Activated naive CD4-positive, alpha-beta T cell treated with anti-CD3 and anti-CD28 coated beads for 36 hours (primary cell): ENCODE measurements at regions not wholly inside any gene's neighbourhood (a gene's known extent, or its start where the extent isn't known, plus 50 kb on each side); places are given as distances from the start of the nearest gene placed in this dataset.

Source experiments
- CTCF ChIA-PET: fragments of 350-600 bp; sonication (Branson Sonifier 250); formaldehyde crosslinking; loops from one replicate; lab custom pipeline; 2021; ENCODE audit warnings: antibody characterized with exemption; lab: Charles Lee
- DNase-seq: peaks from one replicate; pipeline ENCODE4 v3.0.0-alpha.2; 2020
- H3K27ac Mint-ChIP-seq: one replicate; pipeline ENCODE4 v1.8.0; 2021; ENCODE audit warnings: mild to moderate bottlenecking, mixed read lengths
- H3K27me3 Mint-ChIP-seq: one replicate; pipeline ENCODE4 v1.8.0; 2021; ENCODE audit warnings: low read depth, mixed read lengths
- H3K36me3 Mint-ChIP-seq: one replicate; pipeline ENCODE4 v1.8.0; 2021; ENCODE audit warnings: low read depth, mixed read lengths
- H3K4me1 Mint-ChIP-seq: one replicate; pipeline ENCODE4 v1.8.0; 2021; ENCODE audit warnings: low read depth, mixed read lengths
- H3K4me3 Mint-ChIP-seq: one replicate; pipeline ENCODE4 v1.8.0; 2021; ENCODE audit warnings: mild to moderate bottlenecking, moderate library complexity, mixed read lengths
- H3K9me3 Mint-ChIP-seq: one replicate; pipeline ENCODE4 v1.8.0; 2021; ENCODE audit warnings: mixed read lengths
- intact Hi-C: fragments of 100-400 bp; cut with micrococcal nuclease; formaldehyde crosslinking; loops from one replicate; pipeline ENCODE4 v1.15.1; 2023

DNA sequence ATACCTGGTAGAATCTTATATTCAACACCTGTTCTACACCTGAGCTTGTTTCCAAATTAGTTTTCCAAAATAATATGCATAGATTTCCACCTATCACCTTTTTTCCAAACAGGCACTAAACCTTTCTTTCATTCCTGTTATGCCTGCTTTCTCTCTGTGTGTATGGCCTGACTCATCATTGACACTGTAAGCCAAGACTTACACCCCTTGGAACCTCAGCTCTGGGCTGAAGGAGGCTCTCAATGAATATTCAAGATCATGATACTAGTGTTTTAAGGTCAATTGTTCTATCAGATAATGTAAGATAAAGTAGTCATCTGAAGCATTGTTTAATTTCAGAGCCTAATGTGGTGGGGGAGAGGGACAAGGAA lies 1193.3 kb downstream of the FLRT2 start:
- Mint-ChIP-seq H3K36me3 (no peaks in the 10 kb centered on the region), H3K4me1 (no peaks in the 10 kb centered on the region), H3K27ac (no peak overlapping the region), H3K9me3 (peaks cover 4% of the 10 kb centered on the region), H3K4me3 (no peak overlapping the region), H3K27me3 (no peaks in the 10 kb centered on the region)
- CTCF ChIA-PET, result no interaction called here
- intact Hi-C loops, result no loop called here
- no peak for DNase-seq

DNA sequence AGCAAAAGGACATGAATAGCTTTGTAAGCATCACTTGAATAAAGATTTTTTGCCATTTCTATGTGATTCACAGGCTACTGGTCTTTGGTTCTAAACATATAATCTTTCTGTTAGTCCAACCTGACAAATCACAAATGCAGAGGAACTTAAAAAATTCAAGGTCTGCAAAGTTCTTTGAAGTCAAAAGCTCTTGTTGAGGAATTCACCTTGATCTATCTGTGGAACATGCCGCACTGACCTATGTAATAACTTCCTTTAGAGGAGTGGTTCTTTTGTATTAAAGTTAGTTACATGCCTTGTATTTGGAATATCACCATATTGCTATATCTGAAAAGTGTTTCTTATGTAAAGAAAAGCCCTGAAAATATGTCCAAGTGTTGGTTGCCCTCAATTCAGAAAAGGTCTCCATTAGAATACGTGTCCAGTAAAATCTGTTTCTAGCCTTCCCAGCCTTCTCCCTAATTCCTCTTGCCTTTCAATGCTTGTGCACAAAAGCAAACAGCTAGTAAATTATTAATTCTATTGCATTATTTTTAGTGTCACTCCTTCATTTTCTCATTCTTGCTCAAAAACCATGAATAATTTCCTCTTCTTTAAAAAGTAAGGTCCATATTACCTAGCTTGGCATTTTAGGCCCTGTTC lies 1192.8 kb downstream of the FLRT2 start:
- H3K27ac Mint-ChIP-seq, result no peak overlapping the region
- no peak for DNase-seq
- H3K9me3 Mint-ChIP-seq, result peaks cover 4% of the 10 kb centered on the region
- H3K27me3 Mint-ChIP-seq, result no peaks in the 10 kb centered on the region
- no peaks in the 10 kb centered on the region for H3K4me1 Mint-ChIP-seq
- no peak overlapping the region for H3K4me3 Mint-ChIP-seq
- CTCF ChIA-PET, result no interaction called here
- no peaks in the 10 kb centered on the region for H3K36me3 Mint-ChIP-seq
- intact Hi-C loops, result no loop called here

- Mint-ChIP-seq H3K4me1 (no peaks in the 10 kb centered on the region), H3K36me3 (no peaks in the 10 kb centered on the region), H3K27me3 (no peaks in the 10 kb centered on the region), H3K9me3 (peaks cover 1% of the 10 kb centered on the region), H3K27ac (no peak overlapping the region), H3K4me3 (no peak overlapping the region)
- intact Hi-C loops, result no loop called here
- no peak for DNase-seq
- CTCF ChIA-PET, result no interaction called here
Measured at GRCh38 chr14:86714575-86714974, 1184.6 kb downstream of the FLRT2 start.

GRCh38 chr14:86714153-86714552 lies 1184.2 kb downstream of the FLRT2 start:
- Mint-ChIP-seq H3K4me1 (no peaks in the 10 kb centered on the region), H3K9me3 (peaks cover 1% of the 10 kb centered on the region), H3K27ac (no peak overlapping the region), H3K36me3 (no peaks in the 10 kb centered on the region), H3K4me3 (no peak overlapping the region), H3K27me3 (no peaks in the 10 kb centered on the region)
- no peak for DNase-seq
- CTCF ChIA-PET, result interaction anchor here (0.7 kb wide), 1 partner anchor 26 kb away, joined by 3 read pairs; no protein-coding TSS in a partner anchor
- intact Hi-C loops, result no loop called here

DNA sequence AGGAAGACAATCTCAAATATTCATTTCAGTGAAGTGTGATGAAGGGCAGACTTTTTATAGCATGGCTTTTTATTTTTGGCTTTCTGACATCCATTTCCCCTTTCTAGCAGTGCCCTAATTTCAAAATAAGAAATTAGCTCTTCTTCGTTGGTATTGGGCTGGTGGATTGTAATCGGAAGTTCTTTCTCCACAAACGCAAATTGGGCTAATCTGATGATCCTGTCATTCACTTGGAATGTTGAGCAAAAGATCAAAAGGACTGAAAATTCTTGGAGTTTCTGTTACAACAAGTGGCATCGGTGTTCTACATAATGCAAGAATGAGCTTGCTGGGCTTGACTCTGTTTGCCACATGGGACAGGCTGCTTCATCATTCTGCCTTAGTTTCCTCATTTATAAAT lies 1182.8 kb downstream of the FLRT2 start:
- no peak overlapping the region for H3K27ac Mint-ChIP-seq
- no peaks in the 10 kb centered on the region for H3K36me3 Mint-ChIP-seq
- intact Hi-C loops, result no loop called here
- H3K4me1 Mint-ChIP-seq, result no peaks in the 10 kb centered on the region
- H3K9me3 Mint-ChIP-seq, result peaks cover 1% of the 10 kb centered on the region
- H3K27me3 Mint-ChIP-seq, result no peaks in the 10 kb centered on the region
- no peak for DNase-seq
- CTCF ChIA-PET, result no interaction called here
- no peak overlapping the region for H3K4me3 Mint-ChIP-seq

DNA sequence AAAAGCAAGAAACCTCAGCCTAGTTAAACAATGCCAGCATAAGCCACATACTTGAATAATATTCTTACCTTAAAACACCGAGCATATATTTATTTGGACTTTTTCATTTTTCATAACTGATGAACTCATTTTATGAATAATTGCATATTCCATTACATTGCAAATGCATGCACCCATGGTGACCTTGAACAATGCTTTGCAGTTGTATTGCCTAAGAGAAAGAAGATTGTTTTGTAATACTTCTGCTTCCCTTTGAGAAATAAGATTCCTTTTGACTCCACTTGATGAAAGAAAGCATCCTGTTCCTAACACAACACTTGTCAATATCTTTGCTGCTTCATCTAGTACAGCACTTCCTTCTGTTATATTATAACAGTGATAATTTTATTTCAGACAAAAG lies 1182.2 kb downstream of the FLRT2 start:
- DNase-seq, result no peak
- Mint-ChIP-seq H3K4me1 (no peaks in the 10 kb centered on the region), H3K4me3 (no peak overlapping the region), H3K36me3 (no peaks in the 10 kb centered on the region), H3K9me3 (peaks cover 2% of the 10 kb centered on the region), H3K27ac (no peak overlapping the region), H3K27me3 (no peaks in the 10 kb centered on the region)
- intact Hi-C loops, result no loop called here
- CTCF ChIA-PET, result no interaction called here

GRCh38 chr14:86708846-86709339 lies 1178.9 kb downstream of the FLRT2 start:
- Mint-ChIP-seq H3K4me3 (no peak overlapping the region), H3K4me1 (no peaks in the 10 kb centered on the region), H3K27me3 (no peaks in the 10 kb centered on the region), H3K9me3 (peaks cover 9% of the 10 kb centered on the region), H3K36me3 (no peaks in the 10 kb centered on the region), H3K27ac (no peak overlapping the region)
- DNase-seq, result no peak
- CTCF ChIA-PET, result no interaction called here
- intact Hi-C loops, result no loop called here

GRCh38 chr14:86707071-86707470 lies 1177.1 kb downstream of the FLRT2 start:
- CTCF ChIA-PET, result no interaction called here
- intact Hi-C loops, result no loop called here
- H3K4me1 Mint-ChIP-seq, result no peaks in the 10 kb centered on the region
- no peak for DNase-seq
- no peaks in the 10 kb centered on the region for H3K27me3 Mint-ChIP-seq
- no peaks in the 10 kb centered on the region for H3K36me3 Mint-ChIP-seq
- H3K27ac Mint-ChIP-seq, result no peak overlapping the region
- H3K4me3 Mint-ChIP-seq, result no peak overlapping the region
- peaks cover 8% of the 10 kb centered on the region for H3K9me3 Mint-ChIP-seq

- peaks cover 4% of the 10 kb centered on the region for H3K9me3 Mint-ChIP-seq
- no peaks in the 10 kb centered on the region for H3K36me3 Mint-ChIP-seq
- intact Hi-C loops, result no loop called here
- no peak for DNase-seq
- no peak overlapping the region for H3K27ac Mint-ChIP-seq
- H3K4me3 Mint-ChIP-seq, result no peak overlapping the region
- no peaks in the 10 kb centered on the region for H3K27me3 Mint-ChIP-seq
- H3K4me1 Mint-ChIP-seq, result no peaks in the 10 kb centered on the region
- CTCF ChIA-PET, result no interaction called here
Measured at GRCh38 chr14:86683561-86683960, 1153.6 kb downstream of the FLRT2 start.

- Mint-ChIP-seq H3K9me3 (no peaks in the 10 kb centered on the region), H3K27me3 (no peaks in the 10 kb centered on the region), H3K27ac (no peak overlapping the region), H3K4me3 (no peak overlapping the region), H3K4me1 (no peaks in the 10 kb centered on the region), H3K36me3 (no peaks in the 10 kb centered on the region)
- CTCF ChIA-PET, result no interaction called here
- intact Hi-C loops, result no loop called here
- DNase-seq, result no peak
Measured at GRCh38 chr14:86675059-86675458, 1145.1 kb downstream of the FLRT2 start.

DNA sequence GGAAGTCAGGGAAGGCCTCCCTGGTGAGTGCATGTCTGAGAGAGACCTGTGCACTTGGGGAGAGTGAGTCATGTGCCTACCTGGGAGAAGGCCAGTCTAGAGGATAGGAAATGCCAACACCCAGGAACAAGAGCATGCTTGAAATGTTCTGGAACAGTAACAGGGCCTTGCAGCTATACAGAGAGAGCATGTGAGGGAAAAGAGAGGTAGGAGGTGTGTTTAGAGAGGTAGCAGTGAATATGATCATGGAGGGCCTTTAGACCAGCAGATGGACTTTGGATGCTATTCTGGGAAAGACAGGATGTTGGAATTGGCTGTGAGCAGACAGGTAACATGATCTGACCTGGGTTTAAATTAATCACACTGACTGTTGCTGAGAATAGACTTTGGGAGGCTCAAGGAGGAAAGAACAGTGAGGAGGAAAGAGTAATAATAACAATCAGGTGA lies 1143.6 kb downstream of the FLRT2 start:
- Mint-ChIP-seq H3K4me3 (no peak overlapping the region), H3K4me1 (no peaks in the 10 kb centered on the region), H3K27ac (no peak overlapping the region), H3K9me3 (no peaks in the 10 kb centered on the region), H3K27me3 (no peaks in the 10 kb centered on the region), H3K36me3 (no peaks in the 10 kb centered on the region)
- no peak for DNase-seq
- CTCF ChIA-PET, result no interaction called here
- intact Hi-C loops, result no loop called here

- CTCF ChIA-PET, result no interaction called here
- H3K27ac Mint-ChIP-seq, result no peak overlapping the region
- H3K27me3 Mint-ChIP-seq, result no peaks in the 10 kb centered on the region
- no peaks in the 10 kb centered on the region for H3K9me3 Mint-ChIP-seq
- H3K4me1 Mint-ChIP-seq, result no peaks in the 10 kb centered on the region
- no peak for DNase-seq
- H3K36me3 Mint-ChIP-seq, result no peaks in the 10 kb centered on the region
- no peak overlapping the region for H3K4me3 Mint-ChIP-seq
- intact Hi-C loops, result no loop called here
Measured at GRCh38 chr14:86672080-86672479, 1142.1 kb downstream of the FLRT2 start.

DNA sequence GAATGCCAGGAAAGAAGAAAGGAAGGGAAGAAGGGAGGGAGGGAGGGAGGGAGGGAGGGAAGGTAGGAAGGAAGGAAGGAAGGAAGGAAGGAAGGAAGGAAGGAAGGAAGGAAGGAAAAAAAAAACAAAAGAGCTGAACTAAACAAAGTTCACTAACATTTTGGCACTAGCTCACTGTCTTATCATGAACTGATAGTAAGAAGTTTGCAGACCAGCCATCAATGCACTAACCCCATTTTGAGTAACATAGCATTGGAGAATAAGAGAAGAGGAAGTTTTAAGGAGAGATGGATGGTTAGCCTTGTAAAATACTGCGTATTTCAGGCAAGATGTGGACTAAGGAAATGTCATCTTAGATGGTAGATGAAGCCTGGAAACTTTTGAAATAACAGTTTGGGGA lies 1136.0 kb downstream of the FLRT2 start:
- no peak for DNase-seq
- Mint-ChIP-seq H3K27me3 (no peaks in the 10 kb centered on the region), H3K4me3 (no peak overlapping the region), H3K4me1 (no peaks in the 10 kb centered on the region), H3K9me3 (peaks cover 1% of the 10 kb centered on the region), H3K27ac (no peak overlapping the region), H3K36me3 (no peaks in the 10 kb centered on the region)
- CTCF ChIA-PET, result interaction anchor here (0.6 kb wide), 1 partner anchor 119 kb away, joined by 5 read pairs; no protein-coding TSS in a partner anchor
- intact Hi-C loops, result no loop called here
